ENCODE measurements at regions not wholly inside any gene's neighbourhood (a gene's known extent, or its start where the extent isn't known, plus 50 kb on each side); places are given as distances from the start of the nearest gene placed in this dataset.

DNA sequence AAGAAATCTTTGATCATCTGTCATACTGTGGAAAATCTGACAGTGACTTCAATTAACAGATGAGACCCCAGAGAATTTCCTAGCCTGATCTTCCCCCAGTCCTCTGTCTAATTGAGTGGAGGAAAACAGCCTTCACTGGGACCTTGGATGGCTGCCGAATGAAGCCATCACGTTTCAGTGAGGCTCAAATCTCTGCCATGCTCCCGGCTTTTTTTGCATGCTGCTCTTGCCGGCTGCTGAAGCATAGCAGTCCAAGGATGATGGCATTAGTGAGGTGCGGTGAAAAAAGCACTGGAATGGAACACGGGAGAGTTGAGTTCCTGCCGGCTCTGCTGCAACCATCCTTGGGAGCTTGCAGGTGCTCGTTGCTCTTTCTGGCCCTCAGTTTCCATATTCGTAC is 430.5 kb downstream of the SLC4A3 start:
- no peak overlapping the region for H3K4me3 ChIP-seq
- no peaks in the 10 kb centered on the region for H3K79me2 ChIP-seq
- no peak overlapping the region for H3K27ac ChIP-seq
- H3K27me3 ChIP-seq: no peaks in the 10 kb centered on the region
- no peak overlapping the region for H2AFZ ChIP-seq
- no peak for DNase-seq (ENCODE audit: low spot score)
- 88% methylated on average over 9 of the region's 9 CpGs for WGBS (ENCODE audit: low lambda C conversion rate, missing lambda C conversion rate)
- TF ChIP-seq EZH2phosphoT487 (IDR thresholded peaks at IDR 0.05; ENCODE audit: low read depth, severe bottlenecking, unreplicated experiment) (no peak), CTCF (IDR thresholded peaks at IDR 0.05; ENCODE audit: poor library complexity) (no peak), EZH2 (IDR thresholded peaks at IDR 0.05; ENCODE audit: borderline replicate concordance) (no peak)
- H3K9me3 ChIP-seq (ENCODE audit: low read depth): no peaks in the 10 kb centered on the region
- H3K4me2 ChIP-seq: no peak overlapping the region
- H4K20me1 ChIP-seq (ENCODE audit: insufficient read depth, poor library complexity, severe bottlenecking): no peaks in the 10 kb centered on the region
- no peaks in the 10 kb centered on the region for H3K4me1 ChIP-seq (ENCODE audit: insufficient read depth)
- no peaks in the 10 kb centered on the region for H3K9me2 ChIP-seq (replicated peaks; ENCODE audit: insufficient read depth)
- H3K36me3 ChIP-seq (replicated peaks; ENCODE audit: insufficient read depth, low read depth): no peaks in the 10 kb centered on the region

- no peaks in the 10 kb centered on the region for H3K36me3 ChIP-seq (replicated peaks; ENCODE audit: insufficient read depth, low read depth)
- H4K20me1 ChIP-seq (ENCODE audit: insufficient read depth, poor library complexity, severe bottlenecking): no peaks in the 10 kb centered on the region
- no peak for DNase-seq (ENCODE audit: low spot score)
- TF ChIP-seq EZH2phosphoT487 (IDR thresholded peaks at IDR 0.05; ENCODE audit: low read depth, severe bottlenecking, unreplicated experiment) (no peak), EZH2 (IDR thresholded peaks at IDR 0.05; ENCODE audit: borderline replicate concordance) (no peak), CTCF (IDR thresholded peaks at IDR 0.05; ENCODE audit: poor library complexity) (no peak)
- H3K4me3 ChIP-seq: no peak overlapping the region
- H3K9me2 ChIP-seq (replicated peaks; ENCODE audit: insufficient read depth): no peaks in the 10 kb centered on the region
- H3K4me2 ChIP-seq: no peak overlapping the region
- H3K27ac ChIP-seq: no peak overlapping the region
- H3K9me3 ChIP-seq (ENCODE audit: low read depth): no peaks in the 10 kb centered on the region
- WGBS (ENCODE audit: low lambda C conversion rate, missing lambda C conversion rate): 54% methylated on average over 13 of the region's 13 CpGs
- H3K27me3 ChIP-seq: no peaks in the 10 kb centered on the region
- no peak overlapping the region for H2AFZ ChIP-seq
- H3K4me1 ChIP-seq (ENCODE audit: insufficient read depth): no peaks in the 10 kb centered on the region
- no peaks in the 10 kb centered on the region for H3K79me2 ChIP-seq
These were observed 436.9 kb downstream of the SLC4A3 start for GRCh38 chr2:220064111-220065030.

DNA sequence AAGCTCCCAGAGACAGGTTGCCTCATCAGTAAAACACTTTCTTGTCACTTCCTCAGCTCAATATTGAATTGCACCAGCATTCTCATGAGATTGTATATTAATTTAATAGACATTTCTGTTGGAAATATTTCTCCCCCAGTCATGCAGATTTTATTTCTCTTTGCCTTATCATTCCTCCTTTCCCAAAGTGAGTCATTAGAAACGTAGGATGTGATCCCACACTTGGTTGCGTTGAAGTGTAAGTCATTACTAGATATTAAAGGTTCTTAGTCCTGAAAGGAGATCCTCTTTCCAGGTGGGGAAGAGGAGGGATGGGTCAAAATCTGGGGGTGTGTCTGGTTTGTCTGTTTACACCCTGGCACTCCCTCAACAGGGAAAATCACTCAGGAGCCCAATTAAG is 438.2 kb downstream of the SLC4A3 start:
- no peaks in the 10 kb centered on the region for H4K20me1 ChIP-seq (ENCODE audit: insufficient read depth, poor library complexity, severe bottlenecking)
- no peaks in the 10 kb centered on the region for H3K9me3 ChIP-seq (ENCODE audit: low read depth)
- no peaks in the 10 kb centered on the region for H3K27me3 ChIP-seq
- TF ChIP-seq CTCF (IDR thresholded peaks at IDR 0.05; ENCODE audit: poor library complexity) (no peak), EZH2 (IDR thresholded peaks at IDR 0.05; ENCODE audit: borderline replicate concordance) (no peak), EZH2phosphoT487 (IDR thresholded peaks at IDR 0.05; ENCODE audit: low read depth, severe bottlenecking, unreplicated experiment) (no peak)
- H3K4me3 ChIP-seq: no peak overlapping the region
- H3K4me2 ChIP-seq: no peak overlapping the region
- no peak overlapping the region for H3K27ac ChIP-seq
- H3K4me1 ChIP-seq (ENCODE audit: insufficient read depth): no peaks in the 10 kb centered on the region
- no peaks in the 10 kb centered on the region for H3K36me3 ChIP-seq (replicated peaks; ENCODE audit: insufficient read depth, low read depth)
- 98% methylated on average over 2 of the region's 2 CpGs for WGBS (ENCODE audit: low lambda C conversion rate, missing lambda C conversion rate)
- no peaks in the 10 kb centered on the region for H3K79me2 ChIP-seq
- H2AFZ ChIP-seq: no peak overlapping the region
- no peaks in the 10 kb centered on the region for H3K9me2 ChIP-seq (replicated peaks; ENCODE audit: insufficient read depth)
- DNase-seq (ENCODE audit: low spot score): no peak

Data from hepatocyte (in vitro differentiated cells).